Activated T-helper 1 cell treated with Interleukin-2 at 50 U/mL for 16 hours (primary cell): ENCODE measurements at regions not wholly inside any gene's neighbourhood (a gene's known extent, or its start where the extent isn't known, plus 50 kb on each side); places are given as distances from the start of the nearest gene placed in this dataset.

ENCODE experiments used
- DNase-seq: peaks from one replicate; pipeline ENCODE4 v3.0.0-alpha.2; 2020; ENCODE audit warnings: low read depth

GRCh38 chr4:11765849-11766453 is 337.3 kb upstream of the HS3ST1 start:
- DNase-seq = no peak

DNA sequence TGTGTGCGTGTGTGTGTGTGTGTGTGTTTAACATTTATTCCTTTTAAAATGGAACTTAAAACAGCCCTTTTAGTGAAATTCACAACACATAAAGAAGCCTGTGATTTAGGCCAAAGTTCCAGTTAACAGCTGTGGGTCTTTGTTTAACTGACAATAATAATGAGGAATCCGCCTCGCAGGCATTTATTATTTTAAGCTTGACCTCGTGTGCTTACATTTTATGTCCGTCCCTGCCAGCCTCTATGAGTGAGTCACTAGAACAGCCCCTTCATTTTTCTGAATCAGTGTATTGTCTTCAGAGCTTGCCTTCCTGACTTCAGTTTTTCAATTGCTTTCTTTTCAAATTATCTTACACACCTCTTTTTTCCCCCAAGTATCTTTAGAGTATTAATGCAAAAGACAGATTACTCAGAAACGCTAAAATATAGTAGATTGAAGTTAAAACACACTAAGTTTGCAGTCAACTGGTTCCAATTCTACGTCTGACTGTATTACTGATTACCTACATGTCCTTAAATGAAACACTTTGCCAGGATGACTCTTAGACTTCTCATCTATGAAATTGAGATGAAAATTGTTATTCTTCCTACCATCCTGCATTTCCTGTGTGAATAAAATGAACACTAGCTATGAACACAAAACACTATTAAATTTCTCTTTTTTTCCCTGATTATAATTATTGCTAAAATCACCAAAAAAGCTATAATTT is 319.6 kb upstream of the HS3ST1 start:
- no peak for DNase-seq

DNA sequence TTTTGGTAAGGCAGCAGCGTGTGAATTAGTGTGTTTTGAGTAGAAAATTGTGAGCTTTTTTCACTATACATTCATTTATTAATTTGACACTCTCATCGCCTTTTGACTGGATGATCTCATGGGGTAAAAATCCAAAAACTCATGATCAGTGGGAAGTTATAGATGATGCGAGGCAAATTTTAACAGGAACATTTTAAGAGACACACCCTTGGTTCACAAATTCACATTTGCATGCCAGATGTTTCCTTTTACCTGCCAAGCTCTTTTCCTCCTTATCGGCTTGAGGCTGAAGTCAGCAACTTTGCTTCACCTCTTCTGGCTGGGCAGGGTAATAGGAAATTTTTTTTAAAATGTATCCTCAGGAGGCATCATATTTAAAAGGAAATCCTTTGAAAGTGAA is 318.0 kb upstream of the HS3ST1 start:
- DNase-seq = no peak

GRCh38 chr4:11743976-11744375 is 315.3 kb upstream of the HS3ST1 start:
- DNase-seq = no peak

GRCh38 chr4:11743236-11743635 is 314.5 kb upstream of the HS3ST1 start:
- DNase-seq = no peak

DNA sequence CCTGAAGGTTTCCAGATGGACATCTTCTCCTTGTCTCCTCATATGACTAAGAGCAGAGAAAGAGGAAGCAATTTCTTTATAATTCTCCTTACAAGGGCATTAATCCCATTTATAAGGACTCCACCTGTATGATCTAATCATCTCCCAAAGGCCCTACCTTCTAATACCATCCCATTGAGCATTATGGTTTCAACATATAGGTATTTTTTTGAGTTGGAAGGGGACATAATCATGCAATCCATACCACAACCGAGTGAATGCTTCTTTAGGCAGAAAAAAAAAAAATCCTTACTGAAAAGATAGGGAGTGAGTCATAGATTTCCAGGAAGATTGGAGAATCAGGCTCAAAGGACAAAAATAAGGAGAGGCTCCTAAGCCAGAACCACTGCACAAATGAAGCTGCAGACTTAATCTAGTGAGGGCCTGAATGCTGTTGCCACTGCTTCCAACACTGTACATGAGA is 312.5 kb upstream of the HS3ST1 start:
- DNase-seq = no peak

GRCh38 chr4:11739992-11740391 is 311.3 kb upstream of the HS3ST1 start:
- no peak for DNase-seq

DNA sequence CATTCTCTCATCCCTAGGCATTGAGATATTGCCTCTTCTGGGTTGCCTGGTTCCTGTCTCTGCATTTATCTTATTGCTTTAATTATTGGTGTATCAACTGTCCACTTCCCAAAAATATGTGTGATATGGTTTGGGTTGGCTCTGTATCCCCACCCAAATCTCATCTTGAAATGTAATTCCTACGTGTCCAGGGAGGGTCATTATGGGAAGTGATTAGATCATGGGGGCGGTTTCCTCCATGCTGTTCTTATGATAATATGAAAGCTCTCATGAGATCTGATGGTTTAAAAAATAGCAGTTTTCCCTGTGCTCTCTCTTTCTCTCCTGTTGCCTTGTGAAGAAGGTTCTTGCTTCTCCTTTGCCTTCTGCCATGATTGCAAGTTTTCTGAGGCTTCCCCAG is 308.3 kb upstream of the HS3ST1 start:
- no peak for DNase-seq

- no peak for DNase-seq
Observed at GRCh38 chr4:11735651-11736050, 307.0 kb upstream of the HS3ST1 start.

DNA sequence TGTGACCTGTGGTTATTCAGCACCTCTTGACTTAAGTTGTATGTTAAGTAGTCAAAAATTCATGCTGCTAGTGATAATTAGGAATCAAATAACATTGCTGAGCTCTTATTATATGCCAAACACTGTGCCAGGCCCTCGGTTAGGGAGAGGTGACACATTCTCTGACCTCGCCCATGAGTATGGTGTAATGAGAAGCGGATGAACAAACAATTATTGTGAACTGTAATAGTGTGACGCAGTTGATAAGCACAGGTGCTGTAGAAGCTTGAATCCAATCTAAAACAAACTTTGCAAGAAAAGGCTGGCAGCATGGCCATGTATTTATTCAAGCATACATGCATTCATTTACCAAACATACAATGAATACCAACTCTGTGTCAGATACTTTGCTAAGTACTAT is 303.5 kb upstream of the HS3ST1 start:
- no peak for DNase-seq

DNA sequence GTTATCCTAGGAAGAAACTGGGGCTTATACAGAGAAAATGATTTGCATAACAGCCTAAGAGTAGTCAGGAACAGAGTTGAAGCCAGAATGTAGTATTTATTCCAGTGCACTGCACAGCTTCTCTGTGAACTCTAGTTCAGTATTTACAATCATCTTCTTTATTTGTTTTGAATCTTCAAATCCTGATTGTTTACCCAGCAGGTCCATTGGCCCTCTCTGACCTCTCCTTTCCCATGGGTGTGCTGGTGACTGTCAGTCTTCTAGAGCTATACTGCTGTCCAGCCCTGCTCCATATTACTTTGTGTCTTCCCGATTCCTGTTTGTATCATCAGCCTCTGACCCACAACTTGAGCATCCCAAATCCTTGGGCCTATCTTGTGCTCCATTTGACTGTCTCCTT is 301.9 kb upstream of the HS3ST1 start:
- DNase-seq = no peak

DNA sequence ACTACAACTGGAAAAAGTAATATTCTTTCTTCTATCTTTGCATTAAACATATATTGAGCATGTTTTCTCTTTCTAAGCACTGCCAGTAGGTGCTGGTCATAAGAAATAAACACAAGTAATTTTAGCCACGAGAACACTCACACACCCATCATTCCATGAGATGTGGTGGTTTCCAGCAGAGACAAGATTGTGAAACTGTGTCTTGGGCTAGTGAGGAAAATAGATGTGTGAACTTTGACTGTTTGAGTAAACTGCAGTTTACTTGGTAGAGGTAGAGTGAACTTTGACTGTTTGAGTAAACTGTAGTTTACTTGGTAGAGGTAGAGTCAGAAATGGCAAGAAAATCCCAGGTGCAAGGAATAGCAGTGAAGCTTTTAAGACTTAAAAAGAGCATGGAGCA is 300.9 kb upstream of the HS3ST1 start:
- no peak for DNase-seq

DNA sequence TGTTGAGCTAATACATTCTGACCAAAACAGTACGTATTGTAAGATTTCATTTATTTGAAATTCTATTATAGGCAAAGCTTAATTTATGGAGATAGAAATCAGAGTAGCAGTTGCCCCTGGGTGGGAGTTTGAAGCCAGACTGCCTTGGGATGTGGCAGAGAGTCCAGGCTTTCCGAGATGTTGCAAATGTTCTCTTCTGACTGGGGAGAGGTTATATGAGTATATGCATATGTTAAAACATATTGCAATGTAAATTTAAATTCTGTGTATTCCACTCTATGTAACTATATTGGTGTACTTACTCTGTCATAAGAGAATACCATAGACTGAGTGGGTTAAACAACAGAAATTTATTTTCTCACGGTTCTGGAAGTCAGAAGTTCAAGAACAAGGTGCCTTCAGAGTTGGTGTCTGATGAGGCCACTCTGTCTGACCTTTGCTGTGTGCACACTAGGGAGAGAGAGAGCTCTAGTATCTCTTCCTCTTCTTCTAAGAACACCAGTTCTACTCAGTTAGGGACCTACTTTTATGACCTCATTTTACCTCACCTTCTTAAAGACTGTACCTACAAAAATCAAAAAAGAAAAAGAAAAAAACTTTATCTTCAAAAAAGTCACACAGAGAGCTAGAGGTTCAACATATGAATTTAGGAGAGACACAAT is 299.3 kb upstream of the HS3ST1 start:
- DNase-seq = no peak

DNA sequence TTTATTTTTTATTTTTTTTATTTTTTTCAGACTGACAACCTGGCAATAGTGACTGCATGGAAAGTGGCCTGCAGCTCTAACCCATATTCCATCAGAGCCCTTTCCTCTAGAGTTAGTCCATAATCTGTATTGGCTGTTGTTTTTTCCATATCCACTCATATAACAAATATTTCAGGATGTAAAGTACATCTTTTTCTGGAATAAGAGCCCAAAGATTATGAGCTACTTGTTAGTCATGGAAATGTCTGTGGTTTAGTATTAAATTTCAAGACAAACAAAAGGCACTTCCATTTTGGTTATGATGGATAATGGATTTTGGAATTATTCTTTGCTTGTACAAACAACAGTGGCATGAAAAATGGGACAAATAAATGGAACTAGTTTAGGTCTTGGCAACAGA is 296.0 kb upstream of the HS3ST1 start:
- DNase-seq = no peak

GRCh38 chr4:11722223-11722622 is 293.5 kb upstream of the HS3ST1 start:
- DNase-seq = no peak

DNA sequence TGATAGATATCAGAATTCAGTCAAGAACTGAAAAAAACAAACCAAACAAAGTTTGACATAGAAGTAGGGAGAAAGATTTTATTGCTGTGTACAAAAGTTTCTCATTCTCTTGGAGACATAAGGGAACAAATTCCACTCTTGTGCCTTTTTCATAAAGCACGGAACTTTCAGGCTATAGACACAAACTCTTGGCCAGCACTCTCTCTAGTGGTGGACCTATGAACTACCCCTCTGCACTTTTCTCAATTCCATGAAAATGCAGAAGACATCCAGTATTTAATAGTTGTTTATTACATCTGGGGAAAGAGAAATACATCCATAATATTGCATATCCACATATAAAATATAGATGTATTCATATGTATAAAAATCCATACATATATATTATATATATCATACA is 291.6 kb upstream of the HS3ST1 start:
- DNase-seq = no peak

GRCh38 chr4:11719879-11720278 is 291.2 kb upstream of the HS3ST1 start:
- no peak for DNase-seq

DNA sequence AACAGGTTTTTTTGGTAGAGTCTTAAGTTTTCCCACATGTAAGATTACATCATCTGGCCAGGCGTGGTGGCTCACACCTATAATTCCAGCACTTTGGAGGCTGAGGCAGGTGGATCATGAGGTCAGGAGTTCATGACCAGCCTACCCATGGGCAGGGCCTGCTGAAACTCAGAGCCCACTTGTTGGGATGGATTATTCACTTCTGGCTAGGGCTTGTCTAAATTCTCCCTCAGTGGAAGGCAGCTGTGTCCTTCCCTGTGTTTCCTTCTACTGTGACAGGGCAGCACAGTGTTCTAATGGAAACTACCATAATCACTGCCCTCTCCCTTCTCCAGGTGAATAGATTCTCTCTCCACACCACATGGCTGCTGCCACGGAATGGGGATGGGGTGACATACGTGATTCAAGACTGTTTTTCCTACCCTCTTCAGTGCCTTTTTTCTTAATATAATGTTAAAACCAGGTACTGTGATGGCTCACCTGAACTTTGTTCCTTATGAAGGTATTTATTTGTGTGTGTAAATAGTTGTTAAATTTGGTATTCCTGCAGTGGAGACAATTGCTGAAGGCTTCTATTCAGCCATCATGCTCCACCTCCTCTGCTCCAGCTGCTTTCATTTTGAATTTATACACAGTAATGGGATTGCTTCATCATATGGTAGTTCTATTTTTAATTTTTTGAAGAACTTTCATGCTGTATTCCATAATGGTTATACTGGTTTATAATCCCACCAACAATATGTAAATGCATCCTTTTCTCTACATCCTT is 287.2 kb upstream of the HS3ST1 start:
- no peak for DNase-seq

DNA sequence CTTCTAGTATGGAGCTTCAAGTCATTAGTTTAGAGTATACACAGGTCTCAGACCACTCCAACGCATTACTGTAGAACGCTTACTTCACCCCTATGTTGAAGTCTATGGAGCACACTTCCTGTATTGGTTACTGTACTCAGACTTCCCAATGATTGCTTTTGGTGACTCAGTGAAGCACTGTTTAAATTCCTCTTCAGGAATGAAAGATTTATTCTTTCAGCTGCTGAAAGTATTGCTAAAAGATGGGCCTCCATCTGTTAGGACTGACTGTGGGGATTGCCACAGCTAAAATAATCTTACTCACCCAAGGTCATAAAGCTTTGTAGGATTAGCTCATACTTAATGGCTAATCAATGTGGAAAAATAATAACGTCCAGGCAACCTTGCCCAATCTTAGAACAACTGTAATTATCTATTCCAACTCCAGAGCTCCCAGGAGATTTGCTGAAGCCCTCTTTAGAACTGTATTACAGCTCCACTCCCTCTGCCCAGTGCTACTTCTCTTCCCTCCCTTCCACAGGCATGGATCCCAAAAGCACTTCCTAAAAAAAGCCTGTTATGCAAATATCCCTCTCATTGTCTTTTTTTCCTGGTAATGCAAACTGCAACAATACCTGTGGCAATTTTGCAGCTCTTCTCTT is 281.9 kb upstream of the HS3ST1 start:
- DNase-seq = no peak

GRCh38 chr4:11704186-11704830 is 275.6 kb upstream of the HS3ST1 start:
- no peak for DNase-seq

DNA sequence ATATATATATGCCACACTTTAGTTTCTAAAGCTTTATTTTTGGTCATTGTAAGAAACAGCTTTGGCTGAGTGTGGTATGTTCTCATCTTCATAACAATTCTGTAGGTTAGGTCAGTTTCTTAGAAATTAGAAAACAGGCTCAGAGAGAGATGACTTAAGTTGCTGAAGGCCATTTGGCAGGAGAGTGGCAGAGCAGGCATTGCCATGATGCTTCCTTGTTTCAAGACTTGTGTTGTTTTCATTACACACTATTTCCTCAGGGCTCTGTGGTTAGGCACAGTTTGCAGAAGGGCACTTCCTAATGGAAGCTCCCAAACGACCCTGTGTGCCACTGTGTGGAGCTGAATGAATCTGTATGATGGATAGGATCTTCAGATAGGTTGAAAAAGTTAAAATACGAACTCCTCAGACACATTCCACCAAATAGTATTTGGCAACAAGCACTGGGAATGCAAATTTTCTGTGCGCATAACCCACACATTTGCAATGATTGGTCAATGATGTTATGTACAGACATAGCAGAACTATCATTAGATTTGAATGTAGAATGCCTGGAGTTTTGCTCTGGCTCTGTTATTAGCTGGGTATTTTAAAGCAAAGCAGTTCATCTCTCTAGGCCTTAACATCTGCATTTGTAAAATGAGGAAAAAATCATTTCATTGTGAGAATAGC is 274.3 kb upstream of the HS3ST1 start:
- DNase-seq = no peak
